ENCODE measurements at regions not wholly inside any gene's neighbourhood (a gene's known extent, or its start where the extent isn't known, plus 50 kb on each side); places are given as distances from the start of the nearest gene placed in this dataset.
A peak's percentile ranks its signal among the peaks of the same experiment; 100 is the strongest.

GRCh38 chr4:123853651-123854050 lies 457.1 kb downstream of the SPRY1 start:
- Histone ChIP-seq H3K4me3 (ENCODE audit: low read depth in 1 of 2, low read length in 2 of 2) (no peak overlapping the region), H3K4me1 (ENCODE audit: control insufficient read depth in 1 of 2, insufficient read depth in 2 of 2, low read length in 2 of 2) (no peaks in the 10 kb centered on the region), H3K27me3 (ENCODE audit: low read depth, low read length) (no peaks in the 10 kb centered on the region), H3K27ac (ENCODE audit: low read length) (no peak overlapping the region), H3K36me3 (ENCODE audit: control insufficient read depth in 1 of 2, insufficient read depth in 2 of 2, low read length in 2 of 2) (no peaks in the 10 kb centered on the region), H3K9me3 (ENCODE audit: control insufficient read depth in 1 of 2, low read length in 2 of 2) (no peaks in the 10 kb centered on the region)

- peak overlapping the region; percentile 24 to 54 for H3K4me3 ChIP-seq (ENCODE audit: low read depth in 1 of 2, low read length in 2 of 2)
- H3K9me3 ChIP-seq (ENCODE audit: control insufficient read depth in 1 of 2, low read length in 2 of 2) = no peaks in the 10 kb centered on the region
- peak overlapping the region; percentile 45 for H3K27ac ChIP-seq (ENCODE audit: low read length)
- H3K27me3 ChIP-seq (ENCODE audit: low read depth, low read length) = no peaks in the 10 kb centered on the region
- H3K4me1 ChIP-seq (ENCODE audit: control insufficient read depth in 1 of 2, insufficient read depth in 2 of 2, low read length in 2 of 2) = no peaks in the 10 kb centered on the region
- no peaks in the 10 kb centered on the region for H3K36me3 ChIP-seq (ENCODE audit: control insufficient read depth in 1 of 2, insufficient read depth in 2 of 2, low read length in 2 of 2)
These were observed 460.3 kb downstream of the SPRY1 start for GRCh38 chr4:123856689-123857545.

GRCh38 chr4:123858465-123858864 lies 461.9 kb downstream of the SPRY1 start:
- Histone ChIP-seq H3K27ac (ENCODE audit: low read length) (no peak overlapping the region), H3K4me3 (ENCODE audit: low read depth in 1 of 2, low read length in 2 of 2) (no peak overlapping the region)

GRCh38 chr4:123862812-123863211 lies 466.2 kb downstream of the SPRY1 start:
- Histone ChIP-seq H3K27ac (ENCODE audit: low read length) (no peak overlapping the region), H3K27me3 (ENCODE audit: low read depth, low read length) (no peaks in the 10 kb centered on the region), H3K4me3 (ENCODE audit: low read depth in 1 of 2, low read length in 2 of 2) (no peak overlapping the region), H3K36me3 (ENCODE audit: control insufficient read depth in 1 of 2, insufficient read depth in 2 of 2, low read length in 2 of 2) (no peaks in the 10 kb centered on the region), H3K9me3 (ENCODE audit: control insufficient read depth in 1 of 2, low read length in 2 of 2) (no peaks in the 10 kb centered on the region), H3K4me1 (ENCODE audit: control insufficient read depth in 1 of 2, insufficient read depth in 2 of 2, low read length in 2 of 2) (no peaks in the 10 kb centered on the region)

More at GRCh38 chr4:123858465-123858864, 461.9 kb downstream of the SPRY1 start:
- Histone ChIP-seq H3K27me3 (ENCODE audit: low read depth, low read length) (no peaks in the 10 kb centered on the region), H3K4me1 (ENCODE audit: control insufficient read depth in 1 of 2, insufficient read depth in 2 of 2, low read length in 2 of 2) (no peaks in the 10 kb centered on the region), H3K36me3 (ENCODE audit: control insufficient read depth in 1 of 2, insufficient read depth in 2 of 2, low read length in 2 of 2) (no peaks in the 10 kb centered on the region), H3K9me3 (ENCODE audit: control insufficient read depth in 1 of 2, low read length in 2 of 2) (no peaks in the 10 kb centered on the region)

GRCh38 chr4:123866796-123867195 lies 470.2 kb downstream of the SPRY1 start:
- no peaks in the 10 kb centered on the region for H3K36me3 ChIP-seq (ENCODE audit: control insufficient read depth in 1 of 2, insufficient read depth in 2 of 2, low read length in 2 of 2)
- H3K9me3 ChIP-seq (ENCODE audit: control insufficient read depth in 1 of 2, low read length in 2 of 2) = no peaks in the 10 kb centered on the region
- H3K27me3 ChIP-seq (ENCODE audit: low read depth, low read length) = no peaks in the 10 kb centered on the region
- H3K4me1 ChIP-seq (ENCODE audit: control insufficient read depth in 1 of 2, insufficient read depth in 2 of 2, low read length in 2 of 2) = peaks cover 0 to 5% of the 10 kb centered on the region in 2 donors
- no peak overlapping the region for H3K4me3 ChIP-seq (ENCODE audit: low read depth in 1 of 2, low read length in 2 of 2)
- no peak overlapping the region for H3K27ac ChIP-seq (ENCODE audit: low read length)

GRCh38 chr4:123867910-123868587 lies 471.5 kb downstream of the SPRY1 start:
- no peaks in the 10 kb centered on the region for H3K27me3 ChIP-seq (ENCODE audit: low read depth, low read length)
- no peak overlapping the region for H3K4me3 ChIP-seq (ENCODE audit: low read depth in 1 of 2, low read length in 2 of 2)
- peaks cover 0 to 5% of the 10 kb centered on the region in 2 donors for H3K4me1 ChIP-seq (ENCODE audit: control insufficient read depth in 1 of 2, insufficient read depth in 2 of 2, low read length in 2 of 2)
- no peaks in the 10 kb centered on the region for H3K36me3 ChIP-seq (ENCODE audit: control insufficient read depth in 1 of 2, insufficient read depth in 2 of 2, low read length in 2 of 2)
- H3K9me3 ChIP-seq (ENCODE audit: control insufficient read depth in 1 of 2, low read length in 2 of 2) = no peaks in the 10 kb centered on the region
- H3K27ac ChIP-seq (ENCODE audit: low read length) = no peak overlapping the region

- H3K27ac ChIP-seq (ENCODE audit: low read length) = no peak overlapping the region
- H3K36me3 ChIP-seq (ENCODE audit: control insufficient read depth in 1 of 2, insufficient read depth in 2 of 2, low read length in 2 of 2) = no peaks in the 10 kb centered on the region
- peaks cover 0 to 5% of the 10 kb centered on the region in 2 donors for H3K4me1 ChIP-seq (ENCODE audit: control insufficient read depth in 1 of 2, insufficient read depth in 2 of 2, low read length in 2 of 2)
- H3K27me3 ChIP-seq (ENCODE audit: low read depth, low read length) = no peaks in the 10 kb centered on the region
- no peaks in the 10 kb centered on the region for H3K9me3 ChIP-seq (ENCODE audit: control insufficient read depth in 1 of 2, low read length in 2 of 2)
- no peak overlapping the region for H3K4me3 ChIP-seq (ENCODE audit: low read depth in 1 of 2, low read length in 2 of 2)
These were observed 473.0 kb downstream of the SPRY1 start for GRCh38 chr4:123869286-123870215.

GRCh38 chr4:123870216-123870876 lies 473.8 kb downstream of the SPRY1 start:
- no peak overlapping the region for H3K27ac ChIP-seq (ENCODE audit: low read length)
- no peaks in the 10 kb centered on the region for H3K36me3 ChIP-seq (ENCODE audit: control insufficient read depth in 1 of 2, insufficient read depth in 2 of 2, low read length in 2 of 2)
- H3K27me3 ChIP-seq (ENCODE audit: low read depth, low read length) = no peaks in the 10 kb centered on the region
- no peaks in the 10 kb centered on the region for H3K9me3 ChIP-seq (ENCODE audit: control insufficient read depth in 1 of 2, low read length in 2 of 2)
- peaks cover 0 to 5% of the 10 kb centered on the region in 2 donors for H3K4me1 ChIP-seq (ENCODE audit: control insufficient read depth in 1 of 2, insufficient read depth in 2 of 2, low read length in 2 of 2)
- no peak overlapping the region for H3K4me3 ChIP-seq (ENCODE audit: low read depth in 1 of 2, low read length in 2 of 2)

GRCh38 chr4:123871341-123871740 lies 474.7 kb downstream of the SPRY1 start:
- no peaks in the 10 kb centered on the region for H3K36me3 ChIP-seq (ENCODE audit: control insufficient read depth in 1 of 2, insufficient read depth in 2 of 2, low read length in 2 of 2)
- H3K4me3 ChIP-seq (ENCODE audit: low read depth in 1 of 2, low read length in 2 of 2) = no peak overlapping the region
- no peaks in the 10 kb centered on the region for H3K9me3 ChIP-seq (ENCODE audit: control insufficient read depth in 1 of 2, low read length in 2 of 2)
- H3K27me3 ChIP-seq (ENCODE audit: low read depth, low read length) = no peaks in the 10 kb centered on the region
- no peak overlapping the region for H3K27ac ChIP-seq (ENCODE audit: low read length)
- H3K4me1 ChIP-seq (ENCODE audit: control insufficient read depth in 1 of 2, insufficient read depth in 2 of 2, low read length in 2 of 2) = peaks cover 0 to 5% of the 10 kb centered on the region in 2 donors

GRCh38 chr4:123874063-123874462 lies 477.5 kb downstream of the SPRY1 start:
- no peaks in the 10 kb centered on the region for H3K27me3 ChIP-seq (ENCODE audit: low read depth, low read length)
- no peak overlapping the region for H3K4me3 ChIP-seq (ENCODE audit: low read depth in 1 of 2, low read length in 2 of 2)
- no peaks in the 10 kb centered on the region for H3K36me3 ChIP-seq (ENCODE audit: control insufficient read depth in 1 of 2, insufficient read depth in 2 of 2, low read length in 2 of 2)
- H3K27ac ChIP-seq (ENCODE audit: low read length) = no peak overlapping the region
- peaks cover 0 to 15% of the 10 kb centered on the region in 2 donors for H3K4me1 ChIP-seq (ENCODE audit: control insufficient read depth in 1 of 2, insufficient read depth in 2 of 2, low read length in 2 of 2)
- no peaks in the 10 kb centered on the region for H3K9me3 ChIP-seq (ENCODE audit: control insufficient read depth in 1 of 2, low read length in 2 of 2)
